K562 (cell line): ENCODE measurements at regions not wholly inside any gene's neighbourhood (a gene's known extent, or its start where the extent isn't known, plus 50 kb on each side); places are given as distances from the start of the nearest gene placed in this dataset.

ENCODE experiments used
- KAT7 ChIP-seq: sonication (generic); formaldehyde crosslinking; IDR thresholded peaks from 2 replicates; pipeline ENCODE4 v1.8.0; 2022; ENCODE audit warnings: missing genetic modification reagents, mild to moderate bottlenecking, borderline replicate concordance
- SRF ChIP-seq, 2 experiments: fragments of 250-450, 450-650 bp in 1 of 2; sonication (Bioruptor Pico) in 1 of 2; sonication (generic) in 1 of 2; formaldehyde crosslinking; IDR thresholded peaks; 2 replicates each; pipeline versions ENCODE4 v1.5.0 to v1.5.1; 2020 to 2022; ENCODE audit warnings: mild to moderate bottlenecking in 1 of 2, missing genetic modification reagents in 1 of 2
- ZNF263 ChIP-seq: sonication (generic); formaldehyde crosslinking; IDR thresholded peaks from 2 replicates; pipeline ENCODE4 v1.8.0; 2022; ENCODE audit warnings: mild to moderate bottlenecking, missing genetic modification reagents, borderline replicate concordance
- ZNF384 ChIP-seq: IDR thresholded peaks from 2 replicates; pipeline ENCODE4 v1.6.1; 2012; ENCODE audit warnings: low read depth, low read length, improper control_type of control experiment

GRCh38 chr9:13047827-13048587 lies 231.5 kb downstream of the MPDZ start:
- TF ChIP-seq KAT7 (CRISPR knock-in tag) (no peak), ZNF263 (CRISPR knock-in tag) (no peak), ZNF384 (no peak), SRF (CRISPR knock-in tag; IDR thresholded peaks at IDR 0.05) (no peak)
